ENCODE measurements at regions not wholly inside any gene's neighbourhood (a gene's known extent, or its start where the extent isn't known, plus 50 kb on each side); places are given as distances from the start of the nearest gene placed in this dataset.

- H3K9me3 Mint-ChIP-seq (ENCODE audit: low read depth, unreplicated experiment), result no peaks in the 10 kb centered on the region
- H3K36me3 Mint-ChIP-seq (ENCODE audit: insufficient read depth, unreplicated experiment), result no peaks in the 10 kb centered on the region
- no peak overlapping the region for H3K27ac Mint-ChIP-seq (ENCODE audit: unreplicated experiment)
- no peak for DNase-seq
- intact Hi-C loops (cut with micrococcal nuclease; ENCODE audit: unreplicated experiment), result no loop called here
- no peak for TF ChIP-seq CTCF (IDR thresholded peaks at IDR 0.05; ENCODE audit: unreplicated experiment)
- BruUV-seq (replicated peaks), result no TSS peak
- no peaks in the 10 kb centered on the region for H3K27me3 Mint-ChIP-seq (ENCODE audit: unreplicated experiment)
- H3K4me1 Mint-ChIP-seq (ENCODE audit: low read depth, unreplicated experiment), result peaks cover 9% of the 10 kb centered on the region
- H3K4me3 Mint-ChIP-seq (ENCODE audit: low read depth, unreplicated experiment), result no peak overlapping the region
- CTCF ChIA-PET, result no interaction called here
Observed at GRCh38 chr2:163455815-163456214, 280.0 kb downstream of the FIGN start.

GRCh38 chr2:163453920-163454319 is 281.9 kb downstream of the FIGN start:
- no peak overlapping the region for H3K4me3 Mint-ChIP-seq (ENCODE audit: low read depth, unreplicated experiment)
- intact Hi-C loops (cut with micrococcal nuclease; ENCODE audit: unreplicated experiment), result loop anchor here (5.0 kb wide), 1 partner anchor 262 kb away; no protein-coding TSS in a partner anchor
- BruUV-seq (replicated peaks), result no TSS peak

GRCh38 chr2:163441603-163442002 is 294.2 kb downstream of the FIGN start:
- no peak for TF ChIP-seq CTCF (IDR thresholded peaks at IDR 0.05; ENCODE audit: unreplicated experiment)
- BruUV-seq (replicated peaks), result no TSS peak
- Mint-ChIP-seq H3K4me1 (ENCODE audit: low read depth, unreplicated experiment) (no peaks in the 10 kb centered on the region), H3K4me3 (ENCODE audit: low read depth, unreplicated experiment) (no peak overlapping the region), H3K36me3 (ENCODE audit: insufficient read depth, unreplicated experiment) (no peaks in the 10 kb centered on the region), H3K27me3 (ENCODE audit: unreplicated experiment) (no peaks in the 10 kb centered on the region), H3K9me3 (ENCODE audit: low read depth, unreplicated experiment) (no peaks in the 10 kb centered on the region), H3K27ac (ENCODE audit: unreplicated experiment) (no peak overlapping the region)
- CTCF ChIA-PET, result interaction anchor here (0.6 kb wide), 1 partner anchor 448 kb away, joined by 3 read pairs; no protein-coding TSS in a partner anchor
- intact Hi-C loops (cut with micrococcal nuclease; ENCODE audit: unreplicated experiment), result no loop called here
- no peak for DNase-seq

More at GRCh38 chr2:163453920-163454319, 281.9 kb downstream of the FIGN start:
- DNase-seq, result no peak
- H3K27me3 Mint-ChIP-seq (ENCODE audit: unreplicated experiment), result no peaks in the 10 kb centered on the region
- no peak overlapping the region for H3K27ac Mint-ChIP-seq (ENCODE audit: unreplicated experiment)
- TF ChIP-seq CTCF (IDR thresholded peaks at IDR 0.05; ENCODE audit: unreplicated experiment), result no peak
- CTCF ChIA-PET, result interaction anchor here (0.8 kb wide), 1 partner anchor 12 kb away, joined by 3 read pairs; no protein-coding TSS in a partner anchor
- H3K36me3 Mint-ChIP-seq (ENCODE audit: insufficient read depth, unreplicated experiment), result no peaks in the 10 kb centered on the region
- H3K4me1 Mint-ChIP-seq (ENCODE audit: low read depth, unreplicated experiment), result peaks cover 9% of the 10 kb centered on the region
- no peaks in the 10 kb centered on the region for H3K9me3 Mint-ChIP-seq (ENCODE audit: low read depth, unreplicated experiment)

GRCh38 chr2:163436963-163437362 is 298.8 kb downstream of the FIGN start:
- Mint-ChIP-seq H3K4me1 (ENCODE audit: low read depth, unreplicated experiment) (no peaks in the 10 kb centered on the region), H3K4me3 (ENCODE audit: low read depth, unreplicated experiment) (no peak overlapping the region), H3K36me3 (ENCODE audit: insufficient read depth, unreplicated experiment) (no peaks in the 10 kb centered on the region), H3K27ac (ENCODE audit: unreplicated experiment) (no peak overlapping the region), H3K9me3 (ENCODE audit: low read depth, unreplicated experiment) (no peaks in the 10 kb centered on the region), H3K27me3 (ENCODE audit: unreplicated experiment) (no peaks in the 10 kb centered on the region)
- intact Hi-C loops (cut with micrococcal nuclease; ENCODE audit: unreplicated experiment), result no loop called here
- no TSS peak for BruUV-seq (replicated peaks)
- DNase-seq, result no peak
- no peak for TF ChIP-seq CTCF (IDR thresholded peaks at IDR 0.05; ENCODE audit: unreplicated experiment)
- CTCF ChIA-PET, result no interaction called here

All from Calu3 (cell line).